HG03432 (cell line): ENCODE measurements at regions not wholly inside any gene's neighbourhood (a gene's known extent, or its start where the extent isn't known, plus 50 kb on each side); places are given as distances from the start of the nearest gene placed in this dataset.
"Not testable (repeated sequence)": the region's sequence is repeated elsewhere in the genome, so short reads cannot be mapped to it uniquely, and the experiment has no call there.

Source experiments
- ATAC-seq: cut with Tn5 transposase; IDR thresholded peaks from one replicate; pipeline ENCODE4 v1.9.1; 2021; ENCODE audit warnings: mild to moderate bottlenecking, moderate library complexity; ENCODE audit not compliant: unreplicated experiment

- no peak for ATAC-seq
Measured at GRCh38 chr2:234579231-234579962, 82.5 kb upstream of the ARL4C start.

DNA sequence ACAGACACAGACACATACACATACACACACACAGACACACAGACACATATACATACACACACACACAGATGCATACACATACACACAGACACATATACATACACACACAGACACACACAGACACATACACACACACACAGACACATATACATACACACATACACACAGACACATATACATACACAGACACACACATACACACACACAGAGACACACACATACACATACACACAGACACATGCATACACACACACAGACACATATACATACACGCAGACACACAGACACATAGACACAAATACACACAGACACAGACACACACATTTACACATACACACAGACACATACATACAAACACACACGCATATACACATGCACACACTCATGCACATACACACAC lies 81.5 kb upstream of the ARL4C start:
- no peak for ATAC-seq

DNA sequence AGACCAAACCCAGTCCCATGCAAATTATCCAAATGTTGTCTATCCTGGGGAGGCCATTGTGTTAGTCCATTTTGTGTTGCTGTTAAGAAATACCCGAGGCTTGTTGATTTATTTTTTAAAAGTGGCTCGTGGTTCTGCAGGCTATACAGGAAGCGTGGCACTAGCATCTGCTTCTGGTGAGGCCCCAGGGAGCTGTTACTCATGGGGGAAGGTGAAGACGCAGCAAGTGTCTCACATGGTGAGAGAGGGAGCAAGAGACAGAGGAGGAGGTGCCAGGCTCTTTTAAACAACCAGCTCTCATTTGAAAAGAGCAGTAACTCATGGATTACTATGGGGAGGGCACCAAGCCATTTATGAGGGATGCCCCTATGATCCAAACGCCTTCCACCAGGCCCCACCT lies 80.3 kb upstream of the ARL4C start:
- ATAC-seq: no peak

DNA sequence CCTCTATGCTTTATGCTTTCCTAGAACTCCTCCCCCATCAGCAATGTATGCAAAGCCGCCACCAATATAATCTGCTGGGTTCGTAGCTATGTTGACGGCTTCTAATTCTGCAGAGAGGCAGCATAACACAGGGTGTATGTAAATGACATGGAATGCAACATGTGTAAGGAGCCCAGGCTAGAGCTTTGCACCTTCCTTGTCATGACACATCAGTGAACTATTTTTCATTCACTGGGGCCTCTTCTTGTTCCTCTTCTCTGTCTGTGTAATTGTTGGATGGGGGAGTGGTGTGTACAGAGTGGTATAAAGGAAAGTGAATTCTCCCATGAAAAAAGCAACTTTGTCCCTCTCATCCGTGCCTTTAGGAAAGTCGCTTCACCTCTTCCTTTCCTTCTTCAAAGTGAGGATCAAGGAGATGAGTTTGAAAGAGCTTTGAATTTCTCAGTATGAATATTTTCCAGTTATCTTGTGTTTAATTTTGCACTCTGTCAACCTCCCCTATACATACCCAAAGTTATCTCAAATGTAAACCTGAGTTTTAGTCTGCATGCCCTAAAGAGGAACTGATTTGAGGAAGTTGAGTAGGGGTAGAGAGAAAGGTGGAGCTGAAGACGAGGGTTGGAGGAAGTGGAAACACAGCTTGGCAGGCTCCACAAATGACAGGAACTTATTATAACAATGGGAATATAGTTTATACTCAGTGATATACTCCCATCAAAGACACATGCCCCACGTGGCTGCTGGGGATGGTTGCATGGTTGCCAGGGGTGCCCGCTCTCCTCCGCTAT lies 74.9 kb upstream of the ARL4C start:
- no peak for ATAC-seq

DNA sequence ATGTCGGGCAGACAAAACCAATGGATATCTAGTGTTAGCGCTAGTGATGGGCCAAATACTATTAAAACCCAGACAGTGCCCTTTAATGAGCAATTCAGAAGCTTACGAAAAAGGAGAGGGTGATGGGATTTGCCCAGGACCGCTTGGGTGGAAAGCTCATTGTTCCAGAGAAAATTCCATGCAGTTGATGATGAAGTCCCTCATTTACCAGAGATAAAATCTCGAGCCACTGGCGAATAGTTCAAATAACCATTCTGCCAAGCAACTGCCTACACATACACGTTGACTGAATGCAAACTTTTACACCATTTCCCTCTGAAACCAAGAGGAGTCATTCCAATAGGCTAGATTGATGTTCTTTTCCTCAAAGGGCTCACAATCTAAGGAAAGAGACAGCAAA lies 73.6 kb upstream of the ARL4C start:
- ATAC-seq: no peak

GRCh38 chr2:234569776-234570430 lies 73.0 kb upstream of the ARL4C start:
- ATAC-seq: no peak

- no peak for ATAC-seq
Measured at GRCh38 chr2:234566622-234567021, 69.7 kb upstream of the ARL4C start.

DNA sequence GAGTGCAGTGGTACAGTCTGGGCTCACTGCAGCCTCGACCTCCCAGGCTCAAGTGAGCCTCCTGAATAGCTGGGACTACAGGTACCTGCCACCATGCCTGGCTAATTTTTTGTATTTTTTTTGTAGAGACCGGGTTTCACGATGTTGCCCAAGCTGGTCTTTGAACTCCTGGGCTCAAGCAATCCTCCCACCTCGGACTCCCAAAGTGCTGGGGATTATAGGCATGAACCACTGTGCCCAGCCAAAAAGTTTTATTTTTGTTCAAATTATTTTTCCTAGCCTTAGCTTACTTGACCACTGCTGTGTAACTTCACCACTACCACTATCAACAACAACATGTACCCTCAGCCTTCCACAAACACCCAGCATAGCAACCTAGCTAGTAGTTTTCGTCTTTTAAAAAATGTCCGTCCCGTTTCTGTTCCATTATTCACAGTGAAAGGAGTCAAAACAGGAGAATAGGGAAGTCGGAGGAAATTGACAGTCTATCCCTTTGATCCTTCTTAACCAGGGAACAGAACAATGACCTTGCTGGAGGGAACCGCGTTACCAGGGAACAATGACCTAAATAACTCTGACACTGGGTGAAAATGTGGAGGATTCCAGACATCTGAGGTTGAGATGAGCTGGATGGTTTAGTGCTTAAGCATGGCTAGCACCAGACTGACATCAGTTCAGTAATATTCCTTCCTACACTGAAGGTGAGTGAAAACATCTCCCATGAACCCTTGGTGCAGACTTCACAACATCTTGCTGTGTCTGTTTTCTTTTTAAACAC lies 69.2 kb upstream of the ARL4C start:
- no peak for ATAC-seq

DNA sequence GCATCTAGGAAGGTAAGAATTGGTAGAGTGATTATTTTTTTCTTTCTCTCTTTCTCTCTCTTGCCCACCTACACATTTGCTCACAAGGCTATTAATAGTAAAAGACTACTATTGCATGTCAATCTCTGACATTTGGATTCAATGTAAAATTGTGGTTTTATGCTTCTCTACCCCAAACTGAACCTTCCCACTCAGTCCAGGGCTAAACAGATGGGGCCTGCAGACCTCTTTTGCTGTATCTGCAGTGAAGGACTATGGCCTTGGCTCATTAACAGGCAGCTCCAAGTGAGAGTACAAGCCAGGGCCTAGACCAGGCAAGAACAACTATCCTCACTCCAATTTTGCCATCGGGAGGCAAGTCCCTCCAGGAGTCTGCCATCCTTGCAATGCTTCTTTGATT lies 68.3 kb upstream of the ARL4C start:
- ATAC-seq: no peak

- no peak for ATAC-seq
Measured at GRCh38 chr2:234564699-234565098, 67.8 kb upstream of the ARL4C start.

- ATAC-seq: no peak
Measured at GRCh38 chr2:234559609-234560008, 62.7 kb upstream of the ARL4C start.

DNA sequence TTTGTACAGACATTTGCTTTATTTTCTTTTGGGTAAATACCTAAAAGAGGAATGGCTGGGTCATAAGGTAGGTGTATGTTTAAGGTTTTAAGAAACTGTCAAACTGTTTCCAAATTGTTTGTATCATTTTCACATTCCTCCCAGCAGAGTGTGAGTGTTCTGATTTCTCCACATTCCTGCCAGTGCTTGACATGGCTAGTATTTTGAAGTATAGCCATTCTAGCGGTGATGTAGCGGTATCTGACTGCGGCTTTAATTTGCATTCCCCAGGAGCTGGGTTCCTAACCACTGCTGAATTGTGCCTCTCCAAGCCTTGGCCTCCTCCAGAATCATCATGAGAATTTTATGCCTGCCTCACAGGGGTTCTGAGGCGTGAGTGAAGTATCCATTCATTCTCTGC lies 61.8 kb upstream of the ARL4C start:
- ATAC-seq: no peak

- no peak for ATAC-seq
Measured at GRCh38 chr2:234556848-234557573, 60.1 kb upstream of the ARL4C start.

GRCh38 chr2:234555616-234556249 lies 58.9 kb upstream of the ARL4C start:
- no peak for ATAC-seq

DNA sequence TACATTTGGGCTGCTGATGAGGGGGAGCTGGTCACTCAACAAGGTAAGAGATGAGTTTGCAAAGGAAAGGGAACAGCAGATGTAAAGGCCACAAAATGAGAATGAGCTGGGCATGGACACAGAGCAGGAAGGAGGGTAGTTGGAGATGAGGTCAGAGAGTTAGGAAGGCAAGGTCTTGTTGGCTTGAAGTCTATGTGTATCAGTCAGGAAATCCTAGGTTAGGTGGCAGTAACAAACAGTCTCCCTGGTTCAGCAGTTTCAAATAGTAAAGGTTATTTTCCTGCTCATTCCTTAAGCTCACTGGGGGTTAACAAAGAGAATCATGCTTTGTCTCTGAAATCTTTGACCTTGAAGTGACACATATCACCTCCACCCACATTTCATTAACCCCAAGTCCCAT lies 58.3 kb upstream of the ARL4C start:
- no peak for ATAC-seq

DNA sequence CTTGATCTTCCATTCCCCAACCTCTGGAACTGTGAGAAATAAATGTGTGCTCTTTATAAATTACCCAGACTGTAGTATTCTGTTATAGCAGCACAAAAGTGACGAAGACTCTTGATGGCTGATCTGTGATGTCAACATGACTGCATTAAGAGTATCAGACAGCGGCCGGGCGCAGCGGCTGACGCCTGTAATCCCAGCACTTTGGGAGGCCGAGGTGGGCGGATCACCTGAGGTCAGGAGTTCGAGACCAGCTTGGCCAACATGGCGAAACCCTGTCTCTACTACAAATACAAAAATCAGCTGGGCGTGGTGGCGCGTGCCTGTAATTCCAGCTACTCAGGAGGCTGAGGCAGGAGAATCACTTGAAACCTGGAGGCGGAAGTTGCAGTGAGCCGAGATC lies 56.3 kb upstream of the ARL4C start:
- not testable (repeated sequence) for ATAC-seq

- peak; percentile 78 for ATAC-seq
Measured at GRCh38 chr2:234550511-234551107, 53.7 kb upstream of the ARL4C start.

- no peak for ATAC-seq
Measured at GRCh38 chr2:234550056-234550455, 53.2 kb upstream of the ARL4C start.

DNA sequence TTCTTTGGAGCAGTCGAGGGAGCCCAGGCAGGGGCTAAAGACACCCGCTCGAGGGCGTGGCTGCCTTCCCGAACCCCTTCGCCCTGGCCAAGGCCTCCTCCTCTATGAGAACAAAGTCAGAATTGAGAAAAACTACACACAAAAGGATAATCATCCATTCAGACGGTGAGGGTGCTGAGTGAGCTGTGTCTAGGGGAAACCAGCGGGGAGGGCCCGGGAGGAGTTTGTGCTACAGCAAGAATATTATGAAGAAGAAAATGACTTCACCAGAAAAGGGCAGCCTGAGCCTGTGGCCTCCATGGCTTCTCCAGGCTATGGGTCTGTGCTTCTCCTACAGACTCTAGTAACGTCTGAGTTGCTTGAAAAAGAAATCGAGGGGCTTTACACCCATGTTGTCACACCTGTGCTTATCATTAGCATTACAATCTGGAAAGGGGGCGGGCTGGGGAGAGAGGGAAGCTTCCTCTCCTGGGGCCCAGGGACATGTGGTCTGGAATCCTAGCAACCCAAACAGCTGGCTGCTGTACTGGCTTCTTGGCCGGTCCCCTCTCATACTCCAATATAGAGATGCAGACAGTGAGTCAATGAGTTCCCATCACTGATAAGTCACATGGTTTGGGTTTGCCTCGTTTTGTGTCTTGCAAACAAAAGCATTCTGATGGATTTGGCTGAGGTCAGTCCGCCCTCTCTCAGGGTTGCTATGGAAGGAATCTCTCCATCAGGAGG lies 52.0 kb upstream of the ARL4C start:
- no peak for ATAC-seq
